ENCODE measurements at regions not wholly inside any gene's neighbourhood (a gene's known extent, or its start where the extent isn't known, plus 50 kb on each side); places are given as distances from the start of the nearest gene placed in this dataset.

GRCh38 chr5:103821361-103821760, 258.8 kb upstream of the NUDT12 start:
- H2BK15ac ChIP-seq (ENCODE audit: low read depth, low read length) = no peak overlapping the region
- no peak overlapping the region for H3K56ac ChIP-seq (ENCODE audit: insufficient read length, low read depth, low read length)
- no peak overlapping the region for H2BK5ac ChIP-seq (ENCODE audit: insufficient read length, low read length)
- no peak overlapping the region for H3K27ac ChIP-seq (ENCODE audit: insufficient read length, low read depth, low read length)
- Mint-ChIP-seq H3K27ac (no peak overlapping the region), H3K4me1 (no peaks in the 10 kb centered on the region), H3K9me3 (peaks cover 0 to 5% of the 10 kb centered on the region in 2 experiments; a peak in 2 of 5 replicates), H3K4me3 (no peak overlapping the region), H3K36me3 (ENCODE audit: insufficient read depth in 1 of 3, low read depth in 3 of 3) (peaks cover 0 to 4% (median 0%) of the 10 kb centered on the region in 3 experiments; a peak in 1 of 7 replicates), H3K27me3 (ENCODE audit: low read depth) (no peaks in the 10 kb centered on the region)
- no peak overlapping the region for H2BK20ac ChIP-seq (ENCODE audit: low read depth, low read length, poor library complexity, severe bottlenecking)
- H2BK120ac ChIP-seq (ENCODE audit: low read depth, low read length, poor library complexity, severe bottlenecking) = no peak overlapping the region
- no peaks in the 10 kb centered on the region for H3K27me3 ChIP-seq (ENCODE audit: insufficient read depth, low read length)
- no peak overlapping the region for H3K9ac ChIP-seq (ENCODE audit: extremely low read depth, insufficient read length, low read length)
- no peaks in the 10 kb centered on the region for H3K23me2 ChIP-seq (ENCODE audit: insufficient read length, low read depth, low read length, poor library complexity, severe bottlenecking)
- no peak overlapping the region for H2AFZ ChIP-seq (ENCODE audit: low read length)
- H3K79me2 ChIP-seq (ENCODE audit: insufficient read depth, low read length) = no peaks in the 10 kb centered on the region
- no peak overlapping the region for H3K18ac ChIP-seq (ENCODE audit: insufficient read length, low read depth, low read length)
- H3K79me1 ChIP-seq (ENCODE audit: insufficient read depth, low read depth, low read length, poor library complexity, severe bottlenecking) = no peaks in the 10 kb centered on the region
- H3K14ac ChIP-seq (ENCODE audit: insufficient read depth, low read length) = no peak overlapping the region
- no peak for TF ChIP-seq CTCF (conservative IDR thresholded peaks at IDR 0.05)
- H4K5ac ChIP-seq (ENCODE audit: insufficient read length, low read depth, low read length) = no peak overlapping the region
- H4K8ac ChIP-seq (replicated peaks; ENCODE audit: insufficient read length, low read depth, low read length) = no peak overlapping the region
- H2BK12ac ChIP-seq (ENCODE audit: insufficient read length, low read depth, low read length) = no peak overlapping the region
- no peak overlapping the region for H3K4me2 ChIP-seq (ENCODE audit: insufficient read depth, insufficient read length, low read length)
- no peaks in the 10 kb centered on the region for H4K20me1 ChIP-seq (ENCODE audit: control insufficient read depth, insufficient read depth, insufficient read length)
- WGBS (ENCODE audit: extremely low coverage, insufficient read length, low lambda C conversion rate) = no CpG with 5 or more reads among the region's 5 CpGs
- no peak overlapping the region for H3K23ac ChIP-seq (ENCODE audit: insufficient read length, low read depth, low read length)
- DNase-seq = no peak
- H3K4me1 ChIP-seq (ENCODE audit: insufficient read depth, low read length) = no peaks in the 10 kb centered on the region
- no peak overlapping the region for H3K4ac ChIP-seq (ENCODE audit: low read depth, low read length)
- H3K9me3 ChIP-seq (ENCODE audit: control insufficient read depth, low read depth, low read length) = no peaks in the 10 kb centered on the region
- H4K91ac ChIP-seq (ENCODE audit: insufficient read length, low read depth, low read length) = no peak overlapping the region
- H3T11ph ChIP-seq (ENCODE audit: low read length) = no peak overlapping the region
- no peak overlapping the region for H2AK5ac ChIP-seq (ENCODE audit: insufficient read length, low read length)
